SU-DHL-6 (cell line): ENCODE measurements at regions not wholly inside any gene's neighbourhood (a gene's known extent, or its start where the extent isn't known, plus 50 kb on each side); places are given as distances from the start of the nearest gene placed in this dataset.

Experiments used
- EZH2phosphoT487 ChIP-seq: fragments of 200-600 bp; sonication (generic), shearing (Covaris generic); conservative IDR thresholded peaks from 2 replicates; pipeline ENCODE4 v1.6.1; 2018; ENCODE audit warnings: mild to moderate bottlenecking, antibody characterized with exemption, low read length, moderate library complexity, mixed read lengths
- TF ChIP-seq, protein P1 (sequence below): fragments of 200-600 bp; sonication (generic); IDR thresholded peaks from one replicate; pipeline ENCODE4 v1.5.1; 2017; ENCODE audit warnings: antibody characterized with exemption, mild to moderate bottlenecking, low read length, moderate library complexity; ENCODE audit not compliant: insufficient read depth, poor library complexity, severe bottlenecking

DNA sequence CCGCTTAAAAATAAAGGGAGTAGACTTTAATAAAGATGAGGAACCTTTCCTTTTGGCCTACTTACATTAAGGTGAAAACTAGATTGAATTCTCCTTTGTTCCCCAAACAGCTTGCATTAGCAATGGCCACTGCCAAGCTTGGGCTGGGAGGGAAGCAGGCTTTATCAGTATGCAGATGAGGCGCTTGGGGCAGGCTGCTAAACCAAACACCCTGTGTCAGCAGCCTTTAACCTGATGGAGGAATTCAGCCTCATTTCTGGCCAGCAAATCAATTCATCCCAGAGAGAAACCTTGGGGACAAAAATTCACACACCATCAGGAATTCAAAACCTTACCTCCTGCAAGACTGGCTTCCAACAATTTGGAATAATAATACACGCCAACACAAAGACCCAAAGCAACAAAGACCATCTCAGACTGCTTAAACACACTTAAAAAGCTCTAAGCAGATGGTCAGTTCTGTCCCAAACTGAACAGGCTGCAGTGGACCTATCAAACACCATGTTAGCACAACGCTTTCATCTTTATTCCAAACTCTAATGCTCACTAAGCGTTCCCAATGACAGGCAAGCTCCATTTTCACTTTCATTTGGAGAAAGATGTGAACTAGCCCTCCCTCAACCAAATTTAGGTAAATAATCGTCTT is 255.1 kb upstream of the CMC1 start:
- TF ChIP-seq, protein P1, sequence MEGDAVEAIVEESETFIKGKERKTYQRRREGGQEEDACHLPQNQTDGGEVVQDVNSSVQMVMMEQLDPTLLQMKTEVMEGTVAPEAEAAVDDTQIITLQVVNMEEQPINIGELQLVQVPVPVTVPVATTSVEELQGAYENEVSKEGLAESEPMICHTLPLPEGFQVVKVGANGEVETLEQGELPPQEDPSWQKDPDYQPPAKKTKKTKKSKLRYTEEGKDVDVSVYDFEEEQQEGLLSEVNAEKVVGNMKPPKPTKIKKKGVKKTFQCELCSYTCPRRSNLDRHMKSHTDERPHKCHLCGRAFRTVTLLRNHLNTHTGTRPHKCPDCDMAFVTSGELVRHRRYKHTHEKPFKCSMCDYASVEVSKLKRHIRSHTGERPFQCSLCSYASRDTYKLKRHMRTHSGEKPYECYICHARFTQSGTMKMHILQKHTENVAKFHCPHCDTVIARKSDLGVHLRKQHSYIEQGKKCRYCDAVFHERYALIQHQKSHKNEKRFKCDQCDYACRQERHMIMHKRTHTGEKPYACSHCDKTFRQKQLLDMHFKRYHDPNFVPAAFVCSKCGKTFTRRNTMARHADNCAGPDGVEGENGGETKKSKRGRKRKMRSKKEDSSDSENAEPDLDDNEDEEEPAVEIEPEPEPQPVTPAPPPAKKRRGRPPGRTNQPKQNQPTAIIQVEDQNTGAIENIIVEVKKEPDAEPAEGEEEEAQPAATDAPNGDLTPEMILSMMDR: no peak
- TF ChIP-seq EZH2phosphoT487: no peak
